ENCODE measurements at regions not wholly inside any gene's neighbourhood (a gene's known extent, or its start where the extent isn't known, plus 50 kb on each side); places are given as distances from the start of the nearest gene placed in this dataset.

- no peak for DNase-seq (ENCODE audit: low read depth in 2 of 3, low spot score in 2 of 3)
Observed at GRCh38 chr10:78382047-78382446, 348.4 kb downstream of the RPS24 start.

GRCh38 chr10:78382772-78383171 is 349.1 kb downstream of the RPS24 start:
- no peak for DNase-seq (ENCODE audit: low read depth in 2 of 3, low spot score in 2 of 3)

DNA sequence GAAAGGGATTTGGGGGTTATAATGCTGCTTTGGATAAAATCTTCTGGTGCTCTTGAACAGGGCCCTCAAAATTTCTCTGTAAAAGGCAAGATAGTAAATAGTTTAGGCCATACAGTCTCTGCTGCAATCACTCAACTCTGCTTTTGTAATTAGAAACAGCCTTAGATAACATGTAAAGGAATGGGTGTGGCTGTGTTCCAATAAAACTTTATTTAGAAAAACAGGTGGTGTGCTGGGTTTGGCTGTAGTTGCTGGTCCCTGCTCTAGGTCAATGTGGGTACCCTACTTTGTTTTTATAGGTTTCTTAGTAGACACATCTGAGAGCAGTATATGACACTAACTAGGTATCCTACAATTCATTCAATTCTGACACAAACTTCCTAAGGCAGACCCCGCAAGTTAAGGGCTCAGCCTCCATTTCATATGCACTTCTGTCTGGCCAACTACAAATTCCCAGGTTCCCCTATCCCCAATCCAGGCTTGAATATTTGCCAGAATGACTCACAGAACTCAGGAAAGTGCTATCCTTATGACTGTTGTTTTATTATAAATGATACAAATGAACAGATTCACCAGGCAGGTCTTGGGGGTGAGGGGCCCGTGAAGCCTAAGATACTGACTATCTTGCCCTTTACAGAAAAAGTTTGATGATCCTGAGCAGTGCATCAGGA is 349.9 kb downstream of the RPS24 start:
- DNase-seq (ENCODE audit: low read depth in 2 of 3, low spot score in 2 of 3): no peak

DNA sequence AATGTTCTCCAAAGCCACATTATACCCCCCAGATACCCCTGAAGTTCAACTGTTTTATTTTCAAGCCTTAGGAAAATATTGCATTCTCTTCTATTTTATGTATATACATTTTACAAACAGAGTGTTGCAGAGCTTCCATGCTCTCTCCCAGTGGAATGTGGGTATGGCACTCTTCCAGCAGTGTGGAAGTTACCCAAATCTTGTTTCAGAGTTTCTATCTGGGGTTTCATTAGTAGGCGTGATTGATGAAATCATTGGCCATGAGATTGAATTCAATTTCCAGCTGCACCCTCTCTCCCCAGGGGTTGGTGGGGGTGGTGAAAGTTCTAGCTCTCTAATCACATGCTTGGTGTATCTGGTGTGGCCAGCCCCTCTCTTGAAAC is 350.4 kb downstream of the RPS24 start:
- DNase-seq (ENCODE audit: low read depth in 2 of 3, low spot score in 2 of 3): no peak

DNA sequence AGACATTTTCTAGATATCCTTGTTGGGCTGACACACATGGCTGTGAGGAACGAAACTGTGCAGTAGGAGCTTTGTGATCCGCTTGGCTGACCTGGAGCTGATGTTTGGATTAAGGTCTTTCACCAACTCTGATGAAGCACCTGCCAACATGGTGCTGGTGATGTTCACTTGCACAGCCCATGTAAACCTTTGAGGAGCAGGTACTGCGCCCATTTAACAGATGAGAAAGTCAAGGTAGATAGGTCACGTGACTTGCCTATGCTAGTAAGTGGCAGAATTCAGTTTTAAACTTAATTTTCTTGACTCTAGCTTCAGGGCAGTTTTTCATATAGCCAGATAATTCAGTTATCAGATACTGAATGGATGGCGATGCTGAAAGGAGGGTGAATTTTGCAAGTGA is 351.9 kb downstream of the RPS24 start:
- DNase-seq (ENCODE audit: low read depth in 2 of 3, low spot score in 2 of 3): no peak

DNA sequence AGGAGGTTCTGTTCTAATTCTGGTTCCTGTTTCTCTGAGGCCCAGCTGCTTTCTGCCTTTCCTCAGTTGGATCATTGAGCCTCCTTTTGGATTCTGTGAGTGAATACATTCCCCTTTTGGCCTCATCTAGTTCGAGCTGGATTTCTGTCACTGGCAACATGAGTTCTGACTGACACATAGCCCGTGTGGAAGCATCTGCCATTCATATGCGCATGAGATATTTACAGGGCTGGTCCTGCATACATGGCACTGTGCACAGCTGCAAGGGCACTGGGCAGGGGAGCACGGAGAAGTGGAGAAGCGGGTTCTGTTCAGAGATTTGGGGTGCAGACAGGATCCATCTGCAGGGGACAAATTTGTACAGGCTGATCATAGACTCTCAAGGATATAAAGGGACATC is 352.8 kb downstream of the RPS24 start:
- no peak for DNase-seq (ENCODE audit: low read depth in 2 of 3, low spot score in 2 of 3)

- no peak for DNase-seq (ENCODE audit: low read depth in 2 of 3, low spot score in 2 of 3)
Observed at GRCh38 chr10:78388331-78389050, 354.8 kb downstream of the RPS24 start.

DNA sequence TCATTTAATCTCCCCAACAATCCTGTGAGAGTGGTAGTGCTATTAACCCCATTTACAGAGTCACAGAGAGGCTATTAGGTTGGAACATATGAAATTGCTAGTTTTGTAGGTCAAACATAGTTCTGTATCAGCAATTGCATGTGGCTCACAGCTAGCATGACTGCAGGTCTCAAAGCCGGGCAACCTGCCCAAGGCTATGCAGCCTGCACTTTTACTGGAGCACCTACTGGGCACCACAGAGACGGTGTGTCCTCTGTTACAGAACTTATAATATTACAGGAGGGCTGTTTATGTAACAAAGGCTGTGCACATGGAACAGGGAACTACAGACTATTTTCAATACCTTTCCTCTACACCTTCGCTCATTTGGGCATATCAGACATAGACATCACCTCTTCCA is 355.8 kb downstream of the RPS24 start:
- no peak for DNase-seq (ENCODE audit: low read depth in 2 of 3, low spot score in 2 of 3)

GRCh38 chr10:78390051-78390450 is 356.4 kb downstream of the RPS24 start:
- DNase-seq (ENCODE audit: low read depth in 2 of 3, low spot score in 2 of 3): no peak

DNA sequence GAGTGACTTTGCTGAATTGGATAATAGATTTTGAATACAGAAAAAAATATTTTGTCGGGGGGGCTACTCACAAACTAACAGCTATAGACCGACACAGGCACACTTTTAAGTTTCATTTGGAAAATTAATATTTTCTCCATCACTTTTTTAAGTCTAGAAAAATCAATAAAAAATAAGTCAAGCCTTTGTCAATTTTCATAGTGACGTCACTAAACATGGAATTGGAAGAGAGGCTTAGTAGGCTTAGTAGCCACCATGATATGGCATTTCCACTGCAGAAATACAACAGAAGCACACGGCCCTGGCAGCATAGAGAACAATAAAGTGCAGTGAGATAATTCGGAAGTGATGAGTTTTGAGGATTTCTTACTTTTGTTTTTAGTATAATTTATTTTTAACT is 357.2 kb downstream of the RPS24 start:
- DNase-seq (ENCODE audit: low read depth in 2 of 3, low spot score in 2 of 3): no peak

DNA sequence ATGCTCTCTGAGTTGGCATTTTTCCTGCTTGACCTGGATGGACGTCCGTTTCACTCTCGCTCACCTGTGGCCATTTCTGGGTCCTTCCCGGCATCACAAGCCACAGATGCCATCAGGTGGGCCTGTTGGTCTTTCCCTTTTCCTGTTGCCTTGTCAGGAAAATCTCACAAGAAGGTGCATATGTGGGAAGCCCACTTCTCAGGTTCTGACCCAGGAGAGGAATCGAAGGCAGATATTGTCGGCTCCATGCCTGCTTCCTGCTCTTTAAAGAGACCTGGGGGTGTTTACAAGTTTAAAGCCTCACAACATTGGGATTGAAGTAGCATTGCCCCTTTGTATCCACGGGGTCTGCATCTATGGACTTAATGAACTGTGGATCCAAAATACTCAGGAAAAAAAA is 357.9 kb downstream of the RPS24 start:
- no peak for DNase-seq (ENCODE audit: low read depth in 2 of 3, low spot score in 2 of 3)

DNA sequence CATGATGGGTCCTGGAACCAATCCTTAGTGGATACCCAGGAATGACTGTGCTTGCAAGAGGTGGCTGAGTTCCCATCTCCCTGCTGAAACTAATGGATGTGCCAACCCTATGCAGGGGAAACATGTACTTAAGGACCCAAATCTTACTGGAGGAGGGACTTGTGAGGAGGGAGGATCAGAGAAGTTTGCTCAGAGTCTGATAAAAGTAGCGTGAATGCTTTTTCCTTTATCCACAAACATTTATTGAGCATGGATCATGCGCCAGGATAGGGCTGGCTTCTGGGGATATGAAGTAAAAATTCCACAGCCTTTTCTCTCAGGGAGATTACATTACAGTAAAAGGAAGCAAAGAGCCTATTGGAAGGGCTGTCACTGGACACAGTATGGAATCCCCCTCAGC is 358.5 kb downstream of the RPS24 start:
- no peak for DNase-seq (ENCODE audit: low read depth in 2 of 3, low spot score in 2 of 3)

GRCh38 chr10:78393094-78393493 is 359.4 kb downstream of the RPS24 start:
- DNase-seq (ENCODE audit: low read depth in 2 of 3, low spot score in 2 of 3): no peak

DNA sequence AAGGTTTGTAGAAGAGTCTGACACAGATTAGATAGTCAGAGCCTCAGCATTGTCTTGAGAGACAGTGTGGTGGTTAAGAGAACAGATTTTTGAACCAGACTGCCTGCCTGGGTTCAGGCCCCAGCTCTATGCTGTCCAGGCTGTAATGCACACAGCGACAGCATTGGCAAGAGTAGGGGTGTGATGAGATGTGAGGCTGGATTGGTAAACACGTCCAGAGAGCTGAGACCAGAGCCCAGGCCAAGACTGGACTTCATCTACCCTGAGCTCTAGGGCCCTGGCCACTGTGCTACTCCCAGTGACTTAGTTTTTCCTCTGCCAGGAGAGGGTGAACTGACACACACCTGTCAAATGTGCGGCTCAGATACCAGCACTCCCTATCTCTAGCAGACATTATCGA is 360.4 kb downstream of the RPS24 start:
- DNase-seq (ENCODE audit: low read depth in 2 of 3, low spot score in 2 of 3): no peak

DNA sequence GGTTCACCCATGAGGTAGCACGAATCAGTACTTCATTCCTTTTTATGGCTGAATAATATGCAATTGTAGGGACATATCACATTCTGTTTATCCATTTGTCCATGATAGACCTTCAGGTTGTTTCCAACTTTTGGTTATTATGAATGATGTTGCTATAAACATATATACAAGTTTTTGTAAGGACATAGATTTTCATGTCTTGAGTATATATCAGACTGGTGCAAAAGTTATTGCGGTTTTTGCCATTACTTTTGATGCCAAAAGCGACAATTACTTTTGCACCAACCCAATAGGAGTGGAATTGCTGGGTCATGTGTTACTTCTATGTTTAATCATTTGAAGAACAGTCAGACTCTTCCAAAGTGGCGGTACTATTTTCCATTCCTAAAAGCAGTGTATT is 361.5 kb downstream of the RPS24 start:
- DNase-seq (ENCODE audit: low read depth in 2 of 3, low spot score in 2 of 3): no peak

DNA sequence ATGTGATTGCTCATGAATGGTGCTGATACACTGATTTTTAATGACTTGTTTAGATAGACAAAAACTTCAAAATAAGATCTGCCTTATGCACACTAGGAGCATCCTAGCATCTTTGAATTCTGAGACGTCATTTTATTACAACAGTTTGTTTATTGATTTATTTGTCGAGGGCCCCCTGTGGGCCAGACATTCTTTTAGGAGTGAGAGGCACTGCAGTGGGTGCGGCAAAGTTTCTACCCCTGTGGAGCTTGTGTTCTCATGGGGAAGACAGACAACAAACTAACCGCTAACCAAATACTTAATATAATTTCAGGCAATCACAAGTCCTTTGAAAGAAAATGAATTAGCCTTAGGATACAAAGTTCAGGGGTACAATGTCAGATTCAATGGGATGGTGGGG is 363.1 kb downstream of the RPS24 start:
- DNase-seq (ENCODE audit: low read depth in 2 of 3, low spot score in 2 of 3): peak in 1 of 3 donors; percentile 16

GRCh38 chr10:78397786-78398185 is 364.1 kb downstream of the RPS24 start:
- DNase-seq (ENCODE audit: low read depth in 2 of 3, low spot score in 2 of 3): peak in 2 of 3 donors; percentile 84 to 98

DNA sequence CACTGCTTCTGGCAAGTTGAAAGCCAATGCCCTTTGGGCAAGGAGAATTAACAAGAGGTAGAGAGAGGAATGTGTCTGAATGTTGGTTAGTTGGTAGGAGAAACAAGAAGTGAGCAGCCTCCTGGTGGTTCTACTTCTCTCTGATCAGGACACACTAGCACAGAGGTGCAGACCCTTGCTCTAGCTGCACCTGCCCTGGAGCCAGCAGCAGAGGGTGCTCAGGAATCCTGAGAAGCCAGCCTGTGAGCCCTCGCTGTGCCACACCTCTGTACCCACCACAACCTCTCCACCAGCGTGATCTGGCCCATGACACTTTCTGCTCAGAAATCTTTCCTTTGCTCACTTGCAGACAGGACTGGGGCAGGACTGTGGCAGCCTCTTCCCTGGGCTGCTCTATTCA is 364.7 kb downstream of the RPS24 start:
- peak in 1 of 3 donors; percentile 27 for DNase-seq (ENCODE audit: low read depth in 2 of 3, low spot score in 2 of 3)

DNA sequence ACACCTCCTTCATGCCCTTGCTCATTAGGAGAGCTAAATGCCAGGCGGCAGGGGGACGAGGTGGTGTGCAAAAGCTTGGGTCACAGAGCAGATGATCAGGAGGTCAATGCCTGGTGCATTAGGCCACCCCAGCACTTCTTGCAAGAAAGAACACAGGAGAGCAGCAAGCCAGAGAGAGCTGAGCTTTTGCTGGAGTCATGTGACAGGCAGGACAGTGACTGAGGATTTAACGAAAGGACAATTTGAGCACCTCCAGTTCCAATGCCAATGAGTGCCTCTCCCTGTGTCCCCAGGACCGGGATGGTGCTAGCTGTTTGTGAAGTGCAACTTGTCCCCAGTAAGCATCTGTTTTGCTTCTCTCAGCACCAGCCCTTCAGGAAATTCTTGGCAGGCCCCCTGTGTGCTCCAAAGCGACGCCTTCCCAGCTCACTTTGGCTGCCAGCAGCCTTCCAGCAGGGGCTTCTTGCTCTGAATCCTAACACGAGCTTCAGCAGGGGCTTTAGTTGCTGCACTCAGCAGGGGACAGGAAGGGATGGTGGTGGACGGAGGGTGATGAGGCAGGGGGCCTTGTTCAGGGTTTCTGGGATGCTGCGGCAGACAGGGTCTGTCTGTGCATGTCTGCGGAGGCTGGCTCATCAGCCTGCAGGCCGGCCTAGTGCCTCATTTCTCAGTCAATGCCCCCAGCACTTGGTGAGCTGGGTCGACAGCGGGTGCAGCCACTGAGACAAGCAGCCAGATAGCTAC is 368.1 kb downstream of the RPS24 start:
- DNase-seq (ENCODE audit: low read depth in 2 of 3, low spot score in 2 of 3): no peak

GRCh38 chr10:78402591-78402990 is 368.9 kb downstream of the RPS24 start:
- no peak for DNase-seq (ENCODE audit: low read depth in 2 of 3, low spot score in 2 of 3)

DNA sequence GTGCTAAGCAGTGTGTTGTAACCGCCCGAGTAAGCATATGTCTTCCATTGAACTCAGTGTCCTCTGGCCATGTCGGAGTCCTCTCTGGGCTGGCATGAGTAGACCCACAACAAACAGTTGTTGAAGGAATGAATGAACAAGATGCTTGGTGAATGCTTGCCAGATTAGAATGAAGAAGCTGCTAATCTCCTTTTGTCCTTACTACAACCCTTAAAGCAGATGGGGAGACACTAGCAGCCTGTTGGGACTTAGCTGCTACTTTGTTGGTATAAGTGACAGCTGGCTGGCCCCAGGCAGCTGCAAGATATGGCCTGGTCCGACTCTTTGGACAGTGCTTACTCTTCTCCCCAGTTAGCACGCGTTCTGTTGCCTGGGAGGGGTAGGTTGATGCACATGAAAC is 370.1 kb downstream of the RPS24 start:
- no peak for DNase-seq (ENCODE audit: low read depth in 2 of 3, low spot score in 2 of 3)

DNA sequence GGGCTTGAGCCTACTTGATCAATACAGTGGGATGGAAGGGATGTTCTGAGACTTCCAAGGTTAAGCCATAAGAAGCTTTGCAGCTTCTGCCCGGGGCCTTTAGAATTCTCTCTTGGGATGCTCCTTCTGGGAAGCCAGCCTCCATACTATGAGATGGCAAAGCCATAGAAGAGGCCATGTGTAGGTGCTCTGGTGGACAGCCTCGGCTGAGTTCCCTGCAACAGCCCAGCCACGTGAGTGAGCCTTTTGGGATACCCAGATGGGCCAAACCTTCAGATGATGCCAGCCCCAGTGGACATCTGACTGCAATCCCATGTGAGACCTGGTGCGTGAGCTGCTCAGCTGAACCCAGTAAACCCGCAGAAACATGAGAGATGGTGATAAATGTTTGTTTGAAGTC is 370.6 kb downstream of the RPS24 start:
- no peak for DNase-seq (ENCODE audit: low read depth in 2 of 3, low spot score in 2 of 3)

Measured in hematopoietic multipotent progenitor cell (in vitro differentiated cells).